ENCODE measurements at regions not wholly inside any gene's neighbourhood (a gene's known extent, or its start where the extent isn't known, plus 50 kb on each side); places are given as distances from the start of the nearest gene placed in this dataset.

GRCh38 chr12:4068981-4069669 lies 195.9 kb upstream of the PARP11 start:
- TF ChIP-seq POLR2A (IDR thresholded peaks at IDR 0.05) (no peak), CTCF (IDR thresholded peaks at IDR 0.05) (no peak)
